ENCODE measurements at regions not wholly inside any gene's neighbourhood (a gene's known extent, or its start where the extent isn't known, plus 50 kb on each side); places are given as distances from the start of the nearest gene placed in this dataset.
"Not testable (repeated sequence)": the region's sequence is repeated elsewhere in the genome, so short reads cannot be mapped to it uniquely, and the experiment has no call there.

DNA sequence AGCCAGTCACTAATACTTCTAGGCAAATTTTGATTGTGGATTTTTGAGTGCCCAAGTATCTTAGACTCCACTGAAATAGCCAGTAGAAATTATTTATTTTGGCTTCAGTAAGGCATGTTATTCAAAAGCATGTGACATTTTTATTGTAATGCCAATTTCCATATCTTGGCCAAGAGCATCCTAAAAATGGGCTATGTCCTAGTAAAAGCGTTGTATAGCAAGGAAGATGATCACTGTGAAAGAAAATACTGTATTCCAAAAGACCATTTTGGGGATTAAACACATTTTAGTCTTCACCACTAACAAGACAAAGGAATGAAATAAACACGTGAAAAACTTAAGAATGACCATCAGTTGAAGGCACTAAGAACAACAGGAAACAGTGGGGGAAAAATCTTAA lies 149.1 kb downstream of the NUFIP1 start:
- Histone ChIP-seq H3K36me3 (ENCODE audit: insufficient read depth) (no peaks in the 10 kb centered on the region), H3K27ac (ENCODE audit: low read depth) (no peak overlapping the region), H3K4me3 (ENCODE audit: low read depth, low read length) (no peak overlapping the region), H3K4me1 (ENCODE audit: insufficient read depth) (no peaks in the 10 kb centered on the region)
- 36% methylated on average over 2 of the region's 2 CpGs for WGBS
- DNase-seq (ENCODE audit: extremely low spot score) = no peak

DNA sequence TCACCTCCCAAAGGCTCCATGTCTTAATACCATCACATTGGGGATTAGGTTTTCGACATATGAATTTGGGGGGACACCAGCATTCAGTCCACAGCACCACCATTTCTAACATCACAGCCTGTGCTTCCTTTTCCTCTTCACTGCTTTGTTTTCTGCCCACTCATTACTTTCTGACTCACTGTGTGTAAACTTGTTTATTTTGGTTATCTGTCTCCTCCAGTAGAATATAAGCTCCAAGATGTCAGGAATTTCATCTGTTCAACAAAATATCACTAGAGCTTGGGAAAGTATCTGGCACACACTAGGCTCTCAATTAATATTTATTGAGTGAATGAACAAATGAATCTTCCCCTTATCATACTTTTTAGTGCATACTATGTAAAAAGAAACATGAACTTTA lies 152.0 kb downstream of the NUFIP1 start:
- Histone ChIP-seq H3K27ac (ENCODE audit: low read depth) (no peak overlapping the region), H3K36me3 (ENCODE audit: insufficient read depth) (no peaks in the 10 kb centered on the region), H3K4me1 (ENCODE audit: insufficient read depth) (no peaks in the 10 kb centered on the region), H3K4me3 (ENCODE audit: low read depth, low read length) (no peak overlapping the region)
- no peak for DNase-seq (ENCODE audit: extremely low spot score)
- WGBS = 97% methylated on average over 1 of the region's 1 CpG

GRCh38 chr13:44834404-44834803 lies 154.9 kb downstream of the NUFIP1 start:
- WGBS = 55% methylated on average over 4 of the region's 4 CpGs
- Histone ChIP-seq H3K27ac (ENCODE audit: low read depth) (no peak overlapping the region), H3K4me1 (ENCODE audit: insufficient read depth) (no peaks in the 10 kb centered on the region), H3K4me3 (ENCODE audit: low read depth, low read length) (no peak overlapping the region), H3K36me3 (ENCODE audit: insufficient read depth) (no peaks in the 10 kb centered on the region)
- DNase-seq (ENCODE audit: extremely low spot score) = no peak

DNA sequence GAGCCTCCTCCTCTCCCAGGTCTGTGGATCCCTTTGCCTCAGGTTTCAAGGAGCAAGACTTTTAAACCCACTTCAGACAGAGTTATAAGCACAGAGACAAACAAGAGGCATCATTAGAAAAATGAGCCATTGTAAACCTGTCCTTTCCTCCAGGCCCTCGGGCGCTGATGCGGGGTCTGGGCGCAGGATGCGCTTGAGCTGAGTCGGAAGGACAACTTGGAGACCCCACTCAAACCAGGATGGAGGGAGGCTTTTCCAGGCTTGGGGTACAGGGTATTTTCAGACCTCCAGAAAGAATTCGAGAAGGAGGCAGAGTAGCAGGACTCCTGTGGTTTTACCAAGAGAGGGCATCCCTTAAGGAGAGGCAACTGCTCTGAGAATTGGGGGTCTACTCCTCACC lies 155.6 kb downstream of the NUFIP1 start:
- no peaks in the 10 kb centered on the region for H3K4me1 ChIP-seq (ENCODE audit: insufficient read depth)

DNA sequence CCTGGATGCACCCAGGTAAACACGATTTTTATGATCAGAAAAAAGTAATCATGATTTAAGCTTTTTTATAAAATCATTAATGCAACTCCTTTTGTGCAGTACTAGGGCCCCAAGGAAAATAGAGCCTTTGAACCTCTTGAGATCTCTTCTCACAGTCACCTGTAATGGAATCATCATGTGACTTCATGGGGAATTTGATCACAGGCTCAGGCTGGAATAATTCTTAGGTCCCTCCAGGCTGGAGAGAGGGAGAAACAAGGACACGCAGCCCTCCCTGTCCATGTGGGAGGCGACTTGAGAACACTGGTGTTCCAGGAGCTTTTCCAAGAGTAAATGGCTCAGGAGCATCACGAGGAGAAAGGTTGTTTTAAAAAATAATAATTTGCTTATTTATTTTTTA lies 156.1 kb downstream of the NUFIP1 start:
- no peak for DNase-seq (ENCODE audit: extremely low spot score)
- no peaks in the 10 kb centered on the region for H3K4me1 ChIP-seq (ENCODE audit: insufficient read depth)
- H3K27ac ChIP-seq (ENCODE audit: low read depth) = no peak overlapping the region
- H3K4me3 ChIP-seq (ENCODE audit: low read depth, low read length) = no peak overlapping the region
- no peaks in the 10 kb centered on the region for H3K36me3 ChIP-seq (ENCODE audit: insufficient read depth)
- WGBS = 82% methylated on average over 4 of the region's 4 CpGs

More for the DNA sequence above, 155.6 kb downstream of the NUFIP1 start:
- Histone ChIP-seq H3K36me3 (ENCODE audit: insufficient read depth) (no peaks in the 10 kb centered on the region), H3K4me3 (ENCODE audit: low read depth, low read length) (no peak overlapping the region), H3K27ac (ENCODE audit: low read depth) (no peak overlapping the region)
- 91% methylated on average over 7 of the region's 7 CpGs for WGBS
- DNase-seq (ENCODE audit: extremely low spot score) = no peak

GRCh38 chr13:44826591-44827350 lies 162.5 kb downstream of the NUFIP1 start:
- Histone ChIP-seq H3K4me3 (ENCODE audit: low read depth, low read length) (no peak overlapping the region), H3K27ac (ENCODE audit: low read depth) (no peak overlapping the region), H3K36me3 (ENCODE audit: insufficient read depth) (no peaks in the 10 kb centered on the region), H3K4me1 (ENCODE audit: insufficient read depth) (no peaks in the 10 kb centered on the region)
- WGBS = 79% methylated on average over 11 of the region's 11 CpGs
- no peak for DNase-seq (ENCODE audit: extremely low spot score)

- H3K4me1 ChIP-seq (ENCODE audit: insufficient read depth) = no peaks in the 10 kb centered on the region
- WGBS = 93% methylated on average over 5 of the region's 5 CpGs
Observed at GRCh38 chr13:44825953-44826352, 163.3 kb downstream of the NUFIP1 start.

GRCh38 chr13:44823555-44823954 lies 165.7 kb downstream of the NUFIP1 start:
- 91% methylated on average over 7 of the region's 7 CpGs for whole genome bisulfite sequencing
- H3K4me1 ChIP-seq (ENCODE audit: insufficient read depth); H3K27ac ChIP-seq (ENCODE audit: low read depth); DNase-seq (ENCODE audit: extremely low spot score); H3K36me3 ChIP-seq (ENCODE audit: insufficient read depth); H3K4me3 ChIP-seq (ENCODE audit: low read depth, low read length): not testable (repeated sequence)

More at GRCh38 chr13:44825953-44826352, 163.3 kb downstream of the NUFIP1 start:
- Histone ChIP-seq H3K27ac (ENCODE audit: low read depth) (no peak overlapping the region), H3K36me3 (ENCODE audit: insufficient read depth) (no peaks in the 10 kb centered on the region), H3K4me3 (ENCODE audit: low read depth, low read length) (no peak overlapping the region)
- DNase-seq (ENCODE audit: extremely low spot score) = no peak

GRCh38 chr13:44822291-44822690 lies 167.0 kb downstream of the NUFIP1 start:
- WGBS = 81% methylated on average over 12 of the region's 12 CpGs
- H3K36me3 ChIP-seq (ENCODE audit: insufficient read depth) = no peaks in the 10 kb centered on the region
- H3K4me3 ChIP-seq (ENCODE audit: low read depth, low read length) = no peak overlapping the region
- no peak overlapping the region for H3K27ac ChIP-seq (ENCODE audit: low read depth)
- no peaks in the 10 kb centered on the region for H3K4me1 ChIP-seq (ENCODE audit: insufficient read depth)
- no peak for DNase-seq (ENCODE audit: extremely low spot score)

GRCh38 chr13:44819772-44820171 lies 169.5 kb downstream of the NUFIP1 start:
- Histone ChIP-seq H3K4me1 (ENCODE audit: insufficient read depth) (no peaks in the 10 kb centered on the region), H3K27ac (ENCODE audit: low read depth) (no peak overlapping the region), H3K36me3 (ENCODE audit: insufficient read depth) (no peaks in the 10 kb centered on the region), H3K4me3 (ENCODE audit: low read depth, low read length) (no peak overlapping the region)
- 53% methylated on average over 6 of the region's 6 CpGs for WGBS
- DNase-seq (ENCODE audit: extremely low spot score) = no peak

- DNase-seq (ENCODE audit: extremely low spot score) = no peak
- Histone ChIP-seq H3K4me1 (ENCODE audit: insufficient read depth) (no peaks in the 10 kb centered on the region), H3K36me3 (ENCODE audit: insufficient read depth) (no peaks in the 10 kb centered on the region), H3K4me3 (ENCODE audit: low read depth, low read length) (no peak overlapping the region), H3K27ac (ENCODE audit: low read depth) (no peak overlapping the region)
- 79% methylated on average over 3 of the region's 3 CpGs for WGBS
Observed at GRCh38 chr13:44819245-44819644, 170.0 kb downstream of the NUFIP1 start.

DNA sequence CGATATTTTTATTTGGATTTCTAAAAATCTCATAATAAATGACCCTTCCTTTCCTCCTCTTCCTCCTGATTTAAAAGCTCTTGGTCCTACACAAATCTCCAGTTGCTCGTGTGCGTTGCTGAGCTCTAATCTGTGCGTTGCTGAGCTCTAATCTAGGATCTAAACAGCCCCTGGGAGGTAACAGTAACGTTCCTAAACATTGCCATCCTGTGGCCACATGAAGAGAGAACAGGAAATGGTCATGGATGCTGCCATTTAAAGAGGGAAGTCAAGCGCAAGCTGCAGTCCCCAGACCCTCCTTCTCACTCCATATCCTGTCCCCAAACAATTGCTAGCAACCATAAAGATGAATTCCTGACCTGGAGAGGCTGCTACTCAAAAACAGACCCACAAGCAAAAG lies 170.8 kb downstream of the NUFIP1 start:
- Histone ChIP-seq H3K4me3 (ENCODE audit: low read depth, low read length) (no peak overlapping the region), H3K4me1 (ENCODE audit: insufficient read depth) (no peaks in the 10 kb centered on the region), H3K27ac (ENCODE audit: low read depth) (no peak overlapping the region), H3K36me3 (ENCODE audit: insufficient read depth) (no peaks in the 10 kb centered on the region)
- 61% methylated on average over 6 of the region's 6 CpGs for WGBS
- no peak for DNase-seq (ENCODE audit: extremely low spot score)

- Histone ChIP-seq H3K4me1 (ENCODE audit: insufficient read depth) (no peaks in the 10 kb centered on the region), H3K36me3 (ENCODE audit: insufficient read depth) (no peaks in the 10 kb centered on the region), H3K4me3 (ENCODE audit: low read depth, low read length) (no peak overlapping the region), H3K27ac (ENCODE audit: low read depth) (no peak overlapping the region)
- DNase-seq (ENCODE audit: extremely low spot score) = no peak
- 86% methylated on average over 5 of the region's 5 CpGs for WGBS
Observed at GRCh38 chr13:44818016-44818415, 171.3 kb downstream of the NUFIP1 start.

DNA sequence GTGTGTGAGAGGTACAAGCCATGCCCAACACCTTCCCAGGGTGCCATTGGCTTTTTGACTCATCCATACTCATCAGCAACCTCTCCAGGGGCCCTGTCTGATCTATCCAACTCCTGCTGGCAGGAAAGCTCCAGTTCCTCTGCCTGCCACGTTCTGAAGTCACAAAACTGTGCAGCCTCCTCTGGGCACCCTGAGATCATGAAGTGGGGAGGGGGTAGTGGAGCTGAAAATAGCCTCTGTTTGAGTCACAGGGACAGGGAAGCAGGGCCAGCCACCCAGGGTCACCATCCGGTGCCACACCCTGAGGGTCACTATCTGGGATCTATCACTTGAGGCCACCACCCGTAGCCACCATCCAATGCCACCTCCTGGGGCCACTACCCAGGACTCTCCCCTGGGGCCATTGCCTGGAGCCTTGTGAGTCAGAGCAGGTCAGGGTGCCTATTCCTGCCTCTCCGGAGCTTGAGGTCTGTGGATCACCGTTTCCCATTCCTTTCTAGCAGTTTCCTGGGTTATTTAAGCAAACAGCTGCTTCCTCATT lies 172.1 kb downstream of the NUFIP1 start:
- 70% methylated on average over 5 of the region's 5 CpGs for WGBS

More for the DNA sequence above, 172.1 kb downstream of the NUFIP1 start:
- Histone ChIP-seq H3K4me1 (ENCODE audit: insufficient read depth) (no peaks in the 10 kb centered on the region), H3K27ac (ENCODE audit: low read depth) (no peak overlapping the region), H3K4me3 (ENCODE audit: low read depth, low read length) (no peak overlapping the region), H3K36me3 (ENCODE audit: insufficient read depth) (no peaks in the 10 kb centered on the region)
- no peak for DNase-seq (ENCODE audit: extremely low spot score)

Measured in urinary bladder (tissue), 3 donors.